PC-3 (cell line): ENCODE measurements at regions not wholly inside any gene's neighbourhood (a gene's known extent, or its start where the extent isn't known, plus 50 kb on each side); places are given as distances from the start of the nearest gene placed in this dataset.

ENCODE experiments used
- CTCF ChIP-seq: fragments of 300-600 bp; sonication (generic); conservative IDR thresholded peaks from 2 replicates; pipeline ENCODE4 v1.5.1; 2017; ENCODE audit warnings: antibody characterized with exemption, low read depth, mild to moderate bottlenecking, low read length
- EZH2 ChIP-seq: fragments of 300-600 bp; sonication (generic); IDR thresholded peaks from one replicate; pipeline ENCODE4 v1.6.1; 2017; ENCODE audit warnings: antibody characterized with exemption, mild to moderate bottlenecking, low read length; ENCODE audit not compliant: unreplicated experiment

- no peak for TF ChIP-seq CTCF
- no peak for TF ChIP-seq EZH2
These were observed 76.5 kb downstream of the RTL9 start for GRCh38 chrX:110435196-110435595.
